ENCODE measurements at regions not wholly inside any gene's neighbourhood (a gene's known extent, or its start where the extent isn't known, plus 50 kb on each side); places are given as distances from the start of the nearest gene placed in this dataset.

DNA sequence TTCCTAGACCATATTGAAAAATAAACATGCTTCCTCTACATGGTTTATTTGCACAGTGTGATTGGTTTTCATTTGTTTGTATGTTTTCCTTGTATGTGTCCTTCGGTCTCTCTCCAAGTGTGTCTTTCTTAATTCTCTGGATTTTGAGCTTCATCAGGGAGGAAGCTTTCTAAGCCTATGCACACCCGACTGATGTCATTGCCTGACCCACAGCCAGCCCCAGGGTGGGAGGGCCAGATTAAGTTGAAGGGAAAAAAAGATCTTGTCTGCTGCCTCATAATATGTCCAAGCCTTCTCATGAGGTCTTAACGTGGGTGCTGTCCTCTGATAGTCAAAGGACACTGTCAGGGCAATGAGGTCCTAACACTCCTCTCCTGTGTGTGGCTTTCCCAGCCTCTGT is 115.2 kb downstream of the MARCHF4 start:
- TF ChIP-seq CTCF (conservative IDR thresholded peaks at IDR 0.05) (no peak), ZFX (IDR thresholded peaks at IDR 0.05) (no peak)
